Adrenal gland (tissue), 9 donors: ENCODE measurements at regions not wholly inside any gene's neighbourhood (a gene's known extent, or its start where the extent isn't known, plus 50 kb on each side); places are given as distances from the start of the nearest gene placed in this dataset.

Source experiments
- DNase-seq, 7 donors: peaks; one replicate each; pipeline ENCODE4 v3.0.0-alpha.2; 2019 to 2020
- H3K27ac ChIP-seq, 5 donors: fragments of 200-600 bp; sonication (generic) in 4 of 5; 1 replicate in 3 of 5; 2 replicates in 2 of 5; pipeline versions ENCODE4 v1.5.1 to v1.8.0; 2016 to 2020; ENCODE audit warnings: mild to moderate bottlenecking in 1 of 5
- H3K27me3 ChIP-seq: fragments of 200-600 bp; 2 replicates; pipeline ENCODE4 v1.8.0; 2021
- H3K36me3 ChIP-seq, 2 donors: fragments of 200-600 bp; replicated peaks in 1 of 2; 1 replicate in 1 of 2; 2 replicates in 1 of 2; pipeline versions ENCODE4 v1.5.1 to v1.8.0; 2018 to 2022
- H3K4me1 ChIP-seq, 2 donors: fragments of 200-600 bp; replicated peaks in 1 of 2; 1 replicate in 1 of 2; 2 replicates in 1 of 2; pipeline versions ENCODE4 v1.5.1 to v1.8.0; 2018 to 2021
- H3K4me3 ChIP-seq, 4 donors: fragments of 200-600 bp; sonication (generic) in 3 of 4; one replicate each; pipeline ENCODE4 v1.5.1; 2016 to 2018
- H3K9me3 ChIP-seq, 3 donors: fragments of 200-600 bp; sonication (generic) in 1 of 3; replicated peaks in 1 of 3; 1 replicate in 2 of 3; 2 replicates in 1 of 3; pipeline versions ENCODE4 v1.5.1 to v1.8.0; 2016 to 2021
- CTCF ChIP-seq, 6 experiments: fragments of 450-650 bp in 4 of 6; fragments of 200-600 bp in 2 of 6; sonication (generic) in 1 of 6; IDR thresholded peaks; 1 replicate in 5 of 6; 2 replicates in 1 of 6; pipeline versions ENCODE4 v1.5.1 to v1.8.0; 2016 to 2021; ENCODE audit warnings: antibody characterized with exemption in 6 of 6, mild to moderate bottlenecking in 2 of 6, moderate library complexity in 1 of 6
- POLR2A ChIP-seq, 2 donors: fragments of 450-650 bp; IDR thresholded peaks; one replicate each; pipeline ENCODE4 v1.6.1; 2017; ENCODE audit warnings: antibody characterized with exemption in 2 of 2, mild to moderate bottlenecking in 2 of 2, moderate library complexity in 1 of 2
- WGBS, 4 donors: extraction: QIAGEN DNeasy Blood & Tissue Kit in 2 of 4; methylation state at CpG; one replicate each; pipeline versions ENCODE4 v1.1.5 to v1.1.7; 2013 to 2017; 5-methylcytosine and 5-hydroxymethylcytosine counted together
- intact Hi-C, 2 donors: fragments of 100-400 bp; cut with DNase I; formaldehyde crosslinking; loops; one replicate each; pipeline versions ENCODE4 v1.14.1 to v1.15.0; 2022 to 2023
- donor health status: healthy with polysubstance abuse.
- donor health status: Bipolar disorder and iron deficiency.
- donor health status: DM: yes; HTN: yes; CAD: no.
- donor health status: DM: no; HTN: no; CAD: no.
- donor health status: DM: no; HTN: no; CAD: no.

GRCh38 chr10:56561336-56561735 lies 200.3 kb upstream of the ZWINT start:
- 79 to 82% (median 80%) methylated on average over 3 of the region's 3 CpGs for WGBS, 4 donors
- H3K36me3 ChIP-seq = no peaks in the 10 kb centered on the region
- no peaks in the 10 kb centered on the region for H3K9me3 ChIP-seq
- no peaks in the 10 kb centered on the region for H3K27me3 ChIP-seq
- H3K4me1 ChIP-seq = no peaks in the 10 kb centered on the region
- no peak overlapping the region for H3K4me3 ChIP-seq
- no peak for DNase-seq
- no peak overlapping the region for H3K27ac ChIP-seq
- intact Hi-C loops = no loop called here
- TF ChIP-seq CTCF (IDR thresholded peaks at IDR 0.05) = no peak
- no peak for TF ChIP-seq POLR2A (IDR thresholded peaks at IDR 0.05)

- H3K4me1 ChIP-seq = no peaks in the 10 kb centered on the region
- H3K4me3 ChIP-seq = no peak overlapping the region
- intact Hi-C loops = no loop called here
- H3K27ac ChIP-seq = peak overlapping the region in 1 of 5 donors; percentile 28
- no peaks in the 10 kb centered on the region for H3K9me3 ChIP-seq
- no peaks in the 10 kb centered on the region for H3K36me3 ChIP-seq
- no peak for TF ChIP-seq CTCF (IDR thresholded peaks at IDR 0.05)
- TF ChIP-seq POLR2A (IDR thresholded peaks at IDR 0.05) = no peak
- 36 to 57% (median 44%) methylated on average over 9 of the region's 9 CpGs for WGBS, 4 donors
- DNase-seq = peak; percentile 17 to 78 (median 33)
- no peaks in the 10 kb centered on the region for H3K27me3 ChIP-seq
These were observed 190.0 kb upstream of the ZWINT start for GRCh38 chr10:56551037-56551436.

GRCh38 chr10:56547163-56547562 lies 186.1 kb upstream of the ZWINT start:
- Histone ChIP-seq H3K36me3 (no peaks in the 10 kb centered on the region), H3K4me1 (no peaks in the 10 kb centered on the region), H3K27ac (no peak overlapping the region), H3K4me3 (no peak overlapping the region), H3K9me3 (no peaks in the 10 kb centered on the region), H3K27me3 (no peaks in the 10 kb centered on the region)
- peak in 2 of 7 donors; percentile 4 to 52 for DNase-seq
- intact Hi-C loops = no loop called here
- 66 to 70% (median 68%) methylated on average over 4 of the region's 4 CpGs for WGBS, 4 donors
- no peak for TF ChIP-seq CTCF (IDR thresholded peaks at IDR 0.05)
- no peak for TF ChIP-seq POLR2A (IDR thresholded peaks at IDR 0.05)

GRCh38 chr10:56537984-56538383 lies 176.9 kb upstream of the ZWINT start:
- no peaks in the 10 kb centered on the region for H3K27me3 ChIP-seq
- peak; percentile 19 to 54 (median 39) for DNase-seq
- TF ChIP-seq CTCF (IDR thresholded peaks at IDR 0.05) (no peak), POLR2A (IDR thresholded peaks at IDR 0.05) (no peak)
- H3K4me1 ChIP-seq = peaks cover 0 to 5% of the 10 kb centered on the region in 2 donors
- H3K36me3 ChIP-seq = no peaks in the 10 kb centered on the region
- no peak overlapping the region for H3K27ac ChIP-seq
- H3K4me3 ChIP-seq = no peak overlapping the region
- intact Hi-C loops = no loop called here
- 39 to 58% (median 54%) methylated on average over 4 of the region's 4 CpGs for WGBS, 4 donors
- no peaks in the 10 kb centered on the region for H3K9me3 ChIP-seq
